Caco-2 (cell line): ENCODE measurements at regions not wholly inside any gene's neighbourhood (a gene's known extent, or its start where the extent isn't known, plus 50 kb on each side); places are given as distances from the start of the nearest gene placed in this dataset.

ENCODE experiments used
- BruUV-seq: library from RNA; stranded (reverse); fragments of 400-500 nt; replicated peaks from 2 replicates; lab custom pipeline; 2021; lab: Mats Ljungman, UMichigan
- CTCF ChIA-PET: fragments of 300-600 bp; sonication (Branson Sonifier 250); formaldehyde crosslinking; loops from one replicate; lab custom pipeline; 2022; ENCODE audit warnings: antibody characterized with exemption; lab: Charles Lee
- POLR2A ChIA-PET: fragments of 300-600 bp; sonication (Branson Sonifier 250); formaldehyde crosslinking; loops from one replicate; lab custom pipeline; 2022; ENCODE audit warnings: antibody characterized with exemption; lab: Charles Lee
- DNase-seq, 2 experiments: peaks; one replicate each; pipeline versions ENCODE4 v3.0.0 to v3.0.0-alpha.2; 2020 to 2022
- H3K27me3 ChIP-seq: replicated peaks from 2 replicates; pipeline ENCODE4 v1.6.0; 2011; ENCODE audit warnings: low read length; ENCODE audit not compliant: control insufficient read depth, insufficient read depth
- H3K36me3 ChIP-seq: 2 replicates; pipeline ENCODE4 v1.5.1; 2011; ENCODE audit warnings: low read length; ENCODE audit not compliant: control insufficient read depth, insufficient read depth
- H3K4me1 ChIP-seq: fragments of 250-450 bp; sonication (Bioruptor Pico); 2 replicates; pipeline ENCODE4 v1.5.1; 2020; ENCODE audit warnings: mild to moderate bottlenecking
- H3K4me3 ChIP-seq: 2 replicates; pipeline ENCODE4 v1.5.1; 2011; ENCODE audit warnings: low read depth, mild to moderate bottlenecking, control low read depth, low read length
- H3K9me3 ChIP-seq: fragments of 250-450 bp; sonication (Bioruptor Pico); 2 replicates; pipeline ENCODE4 v1.5.1; 2020; ENCODE audit warnings: mild to moderate bottlenecking, moderate library complexity
- H3K27ac Mint-ChIP-seq: one replicate; pipeline ENCODE4 v1.8.0; 2022; ENCODE audit warnings: mixed read lengths; ENCODE audit not compliant: unreplicated experiment
- H3K27me3 Mint-ChIP-seq: one replicate; pipeline ENCODE4 v1.8.0; 2022; ENCODE audit warnings: mixed read lengths; ENCODE audit not compliant: insufficient read depth, unreplicated experiment
- H3K36me3 Mint-ChIP-seq: one replicate; pipeline ENCODE4 v1.8.0; 2022; ENCODE audit warnings: mild to moderate bottlenecking, mixed read lengths; ENCODE audit not compliant: insufficient read depth, unreplicated experiment
- H3K4me1 Mint-ChIP-seq: one replicate; pipeline ENCODE4 v1.8.0; 2022; ENCODE audit warnings: low read depth, mixed read lengths; ENCODE audit not compliant: unreplicated experiment
- H3K4me3 Mint-ChIP-seq: one replicate; pipeline ENCODE4 v1.8.0; 2022; ENCODE audit warnings: mild to moderate bottlenecking, moderate library complexity, mixed read lengths; ENCODE audit not compliant: unreplicated experiment
- H3K9me3 Mint-ChIP-seq: one replicate; pipeline ENCODE4 v1.8.0; 2022; ENCODE audit warnings: mixed read lengths; ENCODE audit not compliant: unreplicated experiment
- intact Hi-C: fragments of 100-400 bp; cut with micrococcal nuclease; formaldehyde crosslinking; loops from one replicate; pipeline ENCODE4 v1.10.0; 2022; ENCODE audit not compliant: unreplicated experiment
- TF ChIP-seq, protein P1 (sequence below), 2 experiments: fragments of 200-600 bp in 1 of 2; IDR thresholded peaks; 1 replicate in 1 of 2; 2 replicates in 1 of 2; pipeline versions ENCODE4 v1.5.1 to v1.8.0; 2011 to 2022; ENCODE audit warnings: antibody characterized with exemption in 1 of 2, control low read depth in 1 of 2, inconsistent platforms in 1 of 2, low read depth in 1 of 2, low read length in 1 of 2, mild to moderate bottlenecking in 1 of 2, moderate library complexity in 1 of 2; ENCODE audit not compliant: insufficient read depth in 1 of 2, severe bottlenecking in 1 of 2, unreplicated experiment in 1 of 2

GRCh38 chrX:45758738-45759397 lies 558.2 kb upstream of the DIPK2B start:
- BruUV-seq = no TSS peak
- Mint-ChIP-seq H3K36me3 (peaks cover 7% of the 10 kb centered on the region), H3K27ac (no peak overlapping the region), H3K4me3 (no peak overlapping the region), H3K4me1 (peaks cover 5% of the 10 kb centered on the region), H3K27me3 (no peaks in the 10 kb centered on the region), H3K9me3 (no peaks in the 10 kb centered on the region)
- intact Hi-C loops = no loop called here
- Histone ChIP-seq H3K9me3 (no peaks in the 10 kb centered on the region), H3K27me3 (no peaks in the 10 kb centered on the region), H3K4me1 (no peaks in the 10 kb centered on the region), H3K36me3 (no peaks in the 10 kb centered on the region), H3K4me3 (no peak overlapping the region)
- POLR2A ChIA-PET = no interaction called here
- CTCF ChIA-PET = no interaction called here
- TF ChIP-seq, protein P1, sequence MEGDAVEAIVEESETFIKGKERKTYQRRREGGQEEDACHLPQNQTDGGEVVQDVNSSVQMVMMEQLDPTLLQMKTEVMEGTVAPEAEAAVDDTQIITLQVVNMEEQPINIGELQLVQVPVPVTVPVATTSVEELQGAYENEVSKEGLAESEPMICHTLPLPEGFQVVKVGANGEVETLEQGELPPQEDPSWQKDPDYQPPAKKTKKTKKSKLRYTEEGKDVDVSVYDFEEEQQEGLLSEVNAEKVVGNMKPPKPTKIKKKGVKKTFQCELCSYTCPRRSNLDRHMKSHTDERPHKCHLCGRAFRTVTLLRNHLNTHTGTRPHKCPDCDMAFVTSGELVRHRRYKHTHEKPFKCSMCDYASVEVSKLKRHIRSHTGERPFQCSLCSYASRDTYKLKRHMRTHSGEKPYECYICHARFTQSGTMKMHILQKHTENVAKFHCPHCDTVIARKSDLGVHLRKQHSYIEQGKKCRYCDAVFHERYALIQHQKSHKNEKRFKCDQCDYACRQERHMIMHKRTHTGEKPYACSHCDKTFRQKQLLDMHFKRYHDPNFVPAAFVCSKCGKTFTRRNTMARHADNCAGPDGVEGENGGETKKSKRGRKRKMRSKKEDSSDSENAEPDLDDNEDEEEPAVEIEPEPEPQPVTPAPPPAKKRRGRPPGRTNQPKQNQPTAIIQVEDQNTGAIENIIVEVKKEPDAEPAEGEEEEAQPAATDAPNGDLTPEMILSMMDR (IDR thresholded peaks at IDR 0.05; ENCODE audit: insufficient read depth in 1 of 2, low read depth in 1 of 2, low read length in 1 of 2, severe bottlenecking in 1 of 2, unreplicated experiment in 1 of 2) = no peak
- no peak for DNase-seq

- no peak overlapping the region for H3K27ac Mint-ChIP-seq
- H3K36me3 Mint-ChIP-seq = peaks cover 7% of the 10 kb centered on the region
- peaks cover 5% of the 10 kb centered on the region for H3K4me1 Mint-ChIP-seq
- no peaks in the 10 kb centered on the region for H3K27me3 Mint-ChIP-seq
- TF ChIP-seq, protein P1 (IDR thresholded peaks at IDR 0.05; ENCODE audit: insufficient read depth in 1 of 2, low read depth in 1 of 2, low read length in 1 of 2, severe bottlenecking in 1 of 2, unreplicated experiment in 1 of 2) = no peak
- no peaks in the 10 kb centered on the region for H3K36me3 ChIP-seq
- no peaks in the 10 kb centered on the region for H3K4me1 ChIP-seq
- ChIA-PET CTCF (no interaction called here), POLR2A (no interaction called here)
- DNase-seq = no peak
- intact Hi-C loops = no loop called here
- no TSS peak for BruUV-seq
- H3K9me3 ChIP-seq = no peaks in the 10 kb centered on the region
- H3K9me3 Mint-ChIP-seq = no peaks in the 10 kb centered on the region
- no peak overlapping the region for H3K4me3 ChIP-seq
- H3K4me3 Mint-ChIP-seq = no peak overlapping the region
- no peaks in the 10 kb centered on the region for H3K27me3 ChIP-seq
Measured at GRCh38 chrX:45758319-45758718, 557.6 kb upstream of the DIPK2B start.

- Histone ChIP-seq H3K9me3 (no peaks in the 10 kb centered on the region), H3K4me1 (no peaks in the 10 kb centered on the region), H3K4me3 (no peak overlapping the region), H3K27me3 (no peaks in the 10 kb centered on the region), H3K36me3 (no peaks in the 10 kb centered on the region)
- Mint-ChIP-seq H3K36me3 (peaks cover 7% of the 10 kb centered on the region), H3K9me3 (no peaks in the 10 kb centered on the region), H3K4me3 (no peak overlapping the region), H3K4me1 (peaks cover 5% of the 10 kb centered on the region), H3K27ac (no peak overlapping the region), H3K27me3 (no peaks in the 10 kb centered on the region)
- POLR2A ChIA-PET = no interaction called here
- CTCF ChIA-PET = no interaction called here
- intact Hi-C loops = no loop called here
- no TSS peak for BruUV-seq
- TF ChIP-seq, protein P1 (IDR thresholded peaks at IDR 0.05; ENCODE audit: insufficient read depth in 1 of 2, low read depth in 1 of 2, low read length in 1 of 2, severe bottlenecking in 1 of 2, unreplicated experiment in 1 of 2) = no peak
- DNase-seq = no peak
Measured at GRCh38 chrX:45757272-45757671, 556.6 kb upstream of the DIPK2B start.
